Activated naive CD8-positive, alpha-beta T cell treated with anti-CD3 and anti-CD28 coated beads, Interleukin-2, amount 50 U/mL, for 16 hours (primary cell): ENCODE measurements at regions not wholly inside any gene's neighbourhood (a gene's known extent, or its start where the extent isn't known, plus 50 kb on each side); places are given as distances from the start of the nearest gene placed in this dataset.
"Not testable (repeated sequence)": the region's sequence is repeated elsewhere in the genome, so short reads cannot be mapped to it uniquely, and the experiment has no call there.

ENCODE experiments used
- DNase-seq: peaks from one replicate; pipeline ENCODE4 v3.0.0-alpha.2; 2020; ENCODE audit warnings: low read depth, low spot score

DNA sequence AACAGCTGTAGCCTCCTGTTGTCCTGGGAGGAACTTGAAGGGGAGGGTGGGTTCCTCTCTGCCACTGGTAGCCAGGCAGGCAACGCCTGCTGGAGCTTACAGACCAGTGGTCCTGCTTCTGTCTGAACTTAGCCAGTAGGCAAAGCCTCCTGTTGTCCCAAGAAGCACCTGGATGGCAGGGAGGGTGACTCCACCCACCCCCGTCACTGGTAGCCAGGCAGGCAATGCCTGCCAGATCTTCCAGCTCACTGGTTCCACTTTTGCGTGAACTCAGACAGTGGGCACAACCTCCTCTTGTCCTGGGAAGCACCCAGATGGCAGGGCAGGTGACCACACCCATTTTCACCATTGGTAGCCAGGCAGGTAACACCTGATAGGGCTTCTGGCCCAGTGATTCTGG is 203.5 kb upstream of the DIPK2B start:
- DNase-seq, result no peak

DNA sequence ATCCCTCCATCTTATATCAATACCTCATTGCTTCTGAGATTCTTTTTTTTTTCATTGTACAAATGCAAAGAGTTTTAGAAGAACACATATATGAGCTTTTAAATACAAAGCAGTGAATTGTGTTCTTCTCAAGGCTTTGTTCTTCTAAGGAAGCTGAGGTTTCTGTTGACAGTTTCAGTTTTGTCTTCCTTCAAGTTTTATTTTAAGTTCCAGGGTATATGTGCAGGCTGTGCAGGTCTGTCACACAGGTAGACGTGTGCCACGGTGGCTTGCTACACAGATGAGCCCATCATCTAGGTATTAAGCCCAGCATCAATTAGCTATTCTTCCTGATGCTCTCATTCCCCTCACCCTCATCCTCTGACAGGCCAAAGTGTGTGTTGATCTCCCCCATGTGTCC is 201.2 kb upstream of the DIPK2B start:
- DNase-seq, result no peak

DNA sequence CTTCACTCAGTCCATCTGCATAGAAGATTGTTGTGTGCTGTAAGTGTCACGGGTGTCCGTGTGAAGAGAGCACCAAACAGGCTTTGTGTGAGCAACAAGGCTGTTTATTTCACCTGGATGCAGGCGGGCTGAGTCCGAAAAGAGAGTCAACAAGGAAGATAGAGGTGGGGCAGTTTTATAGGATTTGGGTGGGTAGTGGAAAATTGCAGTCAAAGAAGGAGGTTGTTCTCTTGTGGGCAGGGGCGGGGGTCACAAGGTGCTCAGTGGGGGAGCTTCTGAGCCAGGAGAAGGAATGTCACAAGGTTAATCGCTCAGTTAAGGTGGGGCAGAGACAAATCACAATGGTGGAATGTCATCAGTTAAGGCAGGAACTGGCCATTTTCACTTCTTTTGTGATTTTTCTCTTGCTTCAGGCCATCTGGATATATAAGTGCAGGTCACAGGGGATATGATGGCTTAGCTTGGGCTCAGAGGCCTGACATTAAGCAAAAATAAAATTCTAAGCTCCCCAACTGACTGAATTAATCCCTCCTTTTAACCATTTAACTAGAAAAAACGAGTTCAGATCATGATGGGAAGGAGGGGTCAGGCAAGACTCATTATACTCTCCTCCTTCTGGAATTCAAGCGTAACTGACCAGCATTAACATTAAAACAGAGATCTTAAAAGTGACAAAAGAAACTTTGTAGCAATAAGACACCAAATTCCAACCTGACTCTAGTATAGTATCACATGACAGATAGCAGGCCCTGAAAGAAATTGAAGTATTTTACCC is 200.5 kb upstream of the DIPK2B start:
- DNase-seq, result not testable (repeated sequence)

DNA sequence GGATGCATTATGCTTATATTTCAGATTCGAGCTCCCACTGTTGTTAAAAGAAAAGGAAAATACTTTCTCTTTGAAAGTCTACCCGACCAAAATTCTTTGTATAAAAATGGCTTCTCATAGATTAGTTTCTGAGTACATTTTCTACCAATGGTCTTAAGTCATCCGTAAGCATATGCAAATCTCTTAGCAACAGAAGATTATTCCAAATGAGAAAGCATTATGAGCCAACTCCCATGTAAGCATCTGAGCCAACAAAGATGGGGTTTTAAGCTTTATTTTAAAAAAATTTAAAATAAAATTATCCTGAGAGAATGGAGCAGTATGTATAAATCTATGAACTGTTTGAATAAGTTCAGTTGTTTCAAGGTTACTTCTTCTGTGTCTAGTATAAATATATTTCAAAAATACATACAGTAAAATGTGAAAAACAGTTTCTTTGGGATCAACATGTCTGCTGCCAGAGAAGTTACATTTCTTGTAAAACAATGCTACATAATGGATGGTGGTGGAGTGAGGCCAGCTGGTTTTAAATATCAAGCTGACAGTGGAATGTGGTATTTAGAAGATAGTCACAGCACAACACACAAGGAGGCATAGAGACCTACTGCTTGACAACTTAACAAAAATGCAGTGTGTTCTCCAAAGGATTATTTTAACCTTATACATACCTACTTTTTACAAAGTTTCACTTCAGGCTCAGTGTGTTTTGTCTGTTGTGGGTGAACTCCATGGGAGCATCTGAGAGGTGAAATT is 199.5 kb upstream of the DIPK2B start:
- DNase-seq, result no peak

DNA sequence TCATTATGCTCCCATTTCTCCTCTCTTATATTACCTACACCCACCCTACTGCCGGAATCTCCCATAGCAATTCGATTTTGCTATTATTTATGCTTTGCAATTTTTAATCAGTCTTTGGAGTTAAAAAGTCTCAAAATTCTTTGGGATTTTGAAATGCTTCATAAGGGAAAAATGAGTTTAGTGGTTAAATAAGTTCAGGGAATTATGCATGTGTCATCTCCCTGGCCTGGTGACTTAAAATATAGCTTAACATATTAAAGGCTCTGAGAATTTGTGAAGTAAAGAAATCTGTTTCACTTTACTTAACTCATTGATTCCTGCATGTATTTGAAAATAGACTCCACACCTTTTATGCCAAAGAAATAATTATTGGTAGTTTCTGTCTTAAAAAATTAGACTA is 185.1 kb upstream of the DIPK2B start:
- no peak for DNase-seq

DNA sequence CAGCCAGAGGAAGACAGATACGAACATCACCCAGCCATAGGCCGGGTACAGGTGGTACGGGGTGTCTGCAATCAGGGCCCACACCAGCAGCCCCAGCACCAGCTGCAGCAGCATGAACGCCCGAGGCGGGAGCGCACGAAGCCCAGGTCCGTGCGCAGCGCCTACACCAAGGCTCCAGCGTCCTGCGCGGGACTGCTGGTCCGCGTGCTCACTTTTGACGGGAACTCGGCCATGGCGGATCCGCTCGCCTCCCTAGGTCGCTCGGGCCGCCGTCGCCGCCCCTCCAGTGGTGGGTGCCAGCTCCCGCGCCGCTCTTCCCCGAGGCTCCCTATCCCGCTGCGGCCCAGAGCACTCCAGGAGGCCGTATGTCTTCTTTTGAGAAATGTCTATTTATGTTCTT is 181.2 kb upstream of the DIPK2B start:
- DNase-seq, result no peak

DNA sequence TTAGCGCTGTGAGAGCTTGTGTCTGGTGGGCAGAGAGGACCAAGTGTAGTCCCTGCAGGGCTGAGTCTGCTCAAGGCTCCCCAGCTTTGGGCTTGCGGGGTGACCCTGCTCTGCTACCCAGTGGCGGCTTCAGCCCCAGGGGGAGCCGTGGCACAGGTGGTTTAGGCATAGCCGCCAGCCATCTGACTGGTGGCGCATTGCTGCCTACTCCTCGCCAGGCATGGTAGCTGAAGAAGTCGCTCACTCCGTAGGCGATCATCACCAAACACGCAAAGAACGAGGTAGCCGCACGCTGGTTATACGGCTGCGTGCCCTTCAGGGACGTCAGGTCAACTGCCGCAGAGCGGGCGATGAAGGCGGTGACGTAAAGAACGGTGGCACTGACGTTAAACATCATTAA is 180.7 kb upstream of the DIPK2B start:
- DNase-seq, result no peak

DNA sequence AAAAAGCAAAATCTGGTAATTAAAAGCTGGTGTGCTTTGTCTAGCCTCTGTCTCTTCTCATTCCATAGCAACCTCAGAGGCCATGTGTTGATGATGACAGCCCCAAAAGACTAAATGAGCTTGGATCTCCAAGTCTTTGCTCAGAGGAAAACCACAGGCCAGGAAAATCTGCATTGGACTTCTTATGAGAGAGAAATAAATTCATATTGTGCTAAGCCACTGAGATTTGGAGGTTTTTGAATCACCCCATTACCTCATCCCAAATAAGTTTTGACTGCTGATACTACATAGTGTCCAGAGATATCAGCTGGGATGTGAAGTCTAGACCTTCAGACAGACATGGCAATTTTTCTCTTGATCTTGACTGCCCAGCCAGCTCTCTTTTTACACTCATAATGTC is 178.6 kb upstream of the DIPK2B start:
- no peak for DNase-seq

DNA sequence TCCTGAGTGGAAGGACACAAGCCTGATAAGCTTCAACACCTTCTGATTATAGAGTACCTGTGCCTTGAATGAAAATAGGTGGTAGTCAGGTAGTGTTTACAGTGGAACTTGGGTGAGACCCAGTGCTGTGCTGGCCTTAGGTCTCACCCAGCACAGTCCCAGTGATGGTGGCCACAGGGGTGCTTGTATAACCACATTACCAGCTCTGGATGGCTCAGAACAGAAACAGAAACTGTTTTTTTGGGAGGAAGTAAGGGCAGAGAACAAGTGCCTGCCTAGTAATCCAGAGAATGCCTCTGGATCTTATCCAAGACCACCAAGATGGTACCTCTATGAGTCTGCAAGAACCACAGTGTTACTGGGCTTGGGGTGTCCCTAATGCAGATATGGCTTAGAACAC is 171.5 kb upstream of the DIPK2B start:
- no peak for DNase-seq

DNA sequence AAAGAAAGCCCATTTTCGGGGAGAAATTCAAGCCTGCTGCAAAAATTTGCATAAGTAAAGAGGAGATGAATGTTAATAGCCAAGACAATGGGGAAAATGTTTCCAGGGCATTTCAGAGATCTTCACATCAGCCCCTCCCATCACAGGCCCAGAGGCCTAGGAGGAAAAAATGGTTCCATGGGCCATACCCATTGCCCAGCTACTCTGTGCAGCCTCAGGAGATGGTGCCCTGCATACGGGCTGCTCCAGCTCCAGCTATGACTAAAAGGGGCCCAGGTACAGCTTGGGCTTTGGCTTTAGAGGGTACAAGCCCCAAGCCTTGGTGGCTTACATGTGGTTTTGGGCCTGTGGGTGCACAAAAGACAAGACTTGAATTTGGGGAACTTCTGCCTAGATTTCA is 168.0 kb upstream of the DIPK2B start:
- no peak for DNase-seq

DNA sequence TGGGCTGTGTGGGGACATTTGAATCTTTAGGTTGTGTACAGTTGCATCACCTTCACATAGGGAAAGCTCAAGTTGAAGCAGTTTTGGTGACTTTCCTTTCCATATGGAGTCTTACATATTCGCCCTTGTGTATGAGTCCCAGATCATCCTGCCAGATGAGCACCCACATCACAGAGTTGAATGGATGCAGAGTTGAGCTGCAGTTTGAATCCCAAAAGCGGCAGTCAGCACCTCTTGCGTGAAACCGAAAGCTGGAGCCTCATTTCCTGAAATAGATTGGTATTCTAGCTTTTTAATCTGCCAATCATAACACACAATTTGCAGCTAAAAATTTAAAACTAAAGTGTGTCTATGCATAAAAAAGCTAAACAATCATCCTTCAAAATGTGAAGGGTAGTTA is 162.9 kb upstream of the DIPK2B start:
- DNase-seq, result no peak

DNA sequence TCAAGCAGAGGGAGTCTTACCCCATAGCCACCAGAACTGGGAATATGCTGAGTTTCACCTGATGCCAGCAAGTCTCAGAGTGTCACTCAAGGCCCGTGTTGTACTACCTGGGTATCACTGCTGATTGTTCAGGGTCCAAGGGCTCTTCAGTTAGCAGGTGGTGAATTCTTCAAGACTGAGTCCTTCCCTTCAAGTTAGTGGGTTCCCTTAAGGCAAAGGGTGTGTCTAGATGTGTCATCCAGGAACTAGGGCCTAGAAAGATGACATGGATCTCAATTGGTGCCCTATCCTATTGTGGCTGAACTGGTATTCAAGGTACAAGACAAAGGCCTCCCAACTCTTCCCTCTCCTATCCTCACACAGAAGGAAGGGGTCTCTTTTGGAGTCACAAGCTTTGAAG is 159.9 kb upstream of the DIPK2B start:
- DNase-seq, result no peak

DNA sequence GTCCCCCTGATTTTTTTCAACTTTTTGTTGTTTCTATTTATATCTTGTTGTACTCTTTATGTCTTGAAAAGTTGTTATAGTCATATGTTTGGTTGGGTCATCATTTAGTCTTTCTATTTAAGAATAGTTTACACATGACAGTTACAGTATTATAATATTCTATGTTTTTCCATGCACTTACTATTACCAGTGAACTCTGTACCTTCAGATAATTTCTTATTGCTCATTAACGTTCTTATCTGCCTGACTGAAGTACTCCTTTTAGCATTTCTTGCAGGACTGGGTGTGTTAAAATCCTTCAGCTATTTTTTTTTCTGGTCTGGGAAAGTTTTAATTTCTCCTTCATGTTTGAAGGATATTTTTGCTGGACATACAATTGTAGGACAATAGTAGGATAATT is 157.7 kb upstream of the DIPK2B start:
- no peak for DNase-seq

DNA sequence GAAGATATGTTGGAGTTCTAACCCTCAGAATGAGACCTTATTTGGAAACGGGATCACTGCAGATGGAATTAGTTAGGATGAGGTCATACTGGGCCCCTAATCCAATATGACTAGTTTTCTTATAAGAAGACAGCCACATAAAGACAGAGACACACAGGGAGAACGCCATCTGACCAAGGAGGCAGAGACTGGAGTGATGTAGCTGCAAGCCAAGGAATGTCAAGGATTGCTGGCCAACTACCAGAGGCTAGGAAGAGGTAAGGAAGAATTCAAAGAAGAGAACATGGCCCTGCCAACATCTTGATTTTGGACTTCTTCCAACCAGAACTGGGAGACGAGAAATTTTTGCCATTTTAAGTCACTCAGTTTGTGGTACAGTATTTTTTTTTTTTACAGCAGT is 152.8 kb upstream of the DIPK2B start:
- no peak for DNase-seq

DNA sequence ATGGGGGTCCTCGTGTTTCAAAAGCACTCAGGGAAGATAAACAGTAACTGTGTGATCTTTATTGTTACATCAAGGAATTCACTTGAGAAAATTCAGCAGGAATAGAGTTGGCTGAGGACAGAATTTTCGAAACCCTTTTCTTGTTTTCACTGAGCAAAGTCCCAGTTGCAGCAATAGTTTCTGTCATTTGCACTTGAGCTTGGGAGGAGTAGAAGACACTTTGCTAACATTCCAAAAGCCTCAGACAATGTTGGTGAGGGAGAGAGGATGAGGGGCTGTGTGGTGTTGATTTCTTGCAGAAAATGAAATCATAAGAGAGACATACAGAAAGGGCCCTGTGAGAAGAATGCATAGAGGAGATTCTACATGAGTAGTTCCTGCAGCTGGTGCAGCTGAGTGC is 151.9 kb upstream of the DIPK2B start:
- DNase-seq, result no peak

DNA sequence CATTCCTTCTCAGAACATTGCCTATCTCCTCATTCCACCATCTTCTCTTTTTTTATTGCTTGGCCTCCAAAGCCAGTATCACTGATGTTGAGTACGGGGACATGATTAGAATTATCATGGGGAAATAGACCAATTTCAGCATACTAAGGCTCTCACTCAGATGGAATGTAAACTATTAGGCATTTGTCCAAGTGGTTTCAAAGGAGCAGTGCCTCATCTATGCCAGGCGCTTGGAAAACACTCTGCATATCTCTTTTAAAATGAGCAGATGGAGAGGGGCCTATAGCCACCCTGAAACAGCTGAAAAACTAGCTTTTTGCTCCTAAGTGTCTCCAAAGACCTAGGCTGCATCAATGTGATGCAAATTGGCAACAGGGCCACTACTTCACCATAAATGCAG is 150.8 kb upstream of the DIPK2B start:
- DNase-seq, result no peak

DNA sequence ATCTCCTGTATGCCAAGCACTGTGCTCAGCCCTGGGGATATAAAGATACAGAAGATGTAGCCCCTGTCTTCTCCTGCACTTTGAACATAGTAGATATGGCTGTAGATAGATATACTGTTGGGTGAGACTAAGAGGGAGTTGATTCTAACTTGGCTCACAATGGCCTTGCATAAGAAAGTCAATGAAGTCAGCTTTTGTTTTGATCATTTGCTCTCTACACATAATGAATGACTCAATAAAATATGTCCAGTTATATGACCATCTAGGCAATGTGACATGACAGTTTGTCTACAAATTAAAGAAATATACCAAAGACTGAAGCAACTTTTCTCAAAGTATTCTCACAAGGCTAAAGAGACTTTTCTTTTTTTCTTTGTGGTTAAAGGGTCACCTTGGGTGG is 147.6 kb upstream of the DIPK2B start:
- DNase-seq, result no peak

DNA sequence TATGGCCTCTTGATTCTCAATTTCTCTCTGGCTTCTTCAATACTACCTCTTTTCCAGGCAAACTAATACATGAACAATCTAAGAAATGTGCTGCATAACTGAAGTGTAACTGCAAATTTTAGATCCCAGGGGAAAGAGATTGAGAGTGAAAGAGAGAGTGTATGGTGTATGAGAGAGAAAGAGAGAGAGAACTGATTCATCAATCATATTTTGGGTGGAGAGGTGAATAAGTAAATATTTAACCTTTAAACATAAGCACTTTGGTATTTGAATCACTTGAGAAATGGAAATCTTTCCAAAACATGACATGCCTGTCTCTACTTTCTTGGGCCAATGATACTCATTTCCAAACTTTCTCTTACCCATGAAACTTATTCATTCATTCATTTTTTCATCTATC is 147.2 kb upstream of the DIPK2B start:
- no peak for DNase-seq

DNA sequence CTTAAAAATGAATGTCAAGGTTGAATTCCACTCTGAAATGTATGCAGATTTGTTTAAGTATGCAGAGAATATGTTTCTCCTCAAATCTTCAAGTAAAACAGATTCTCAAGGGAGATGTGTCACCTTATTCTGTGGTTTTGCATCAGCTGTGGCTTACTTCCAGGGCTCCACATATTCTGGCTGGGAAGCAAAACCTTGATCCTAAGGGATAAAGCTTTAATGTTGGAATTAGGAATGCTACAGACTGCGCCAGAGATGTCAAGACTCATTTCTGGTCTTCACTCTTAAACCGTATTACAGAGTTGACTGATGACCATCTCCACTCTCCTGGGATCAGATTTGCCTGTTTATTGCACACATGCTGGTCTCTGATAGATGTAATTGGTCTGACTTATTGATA is 143.9 kb upstream of the DIPK2B start:
- no peak for DNase-seq

DNA sequence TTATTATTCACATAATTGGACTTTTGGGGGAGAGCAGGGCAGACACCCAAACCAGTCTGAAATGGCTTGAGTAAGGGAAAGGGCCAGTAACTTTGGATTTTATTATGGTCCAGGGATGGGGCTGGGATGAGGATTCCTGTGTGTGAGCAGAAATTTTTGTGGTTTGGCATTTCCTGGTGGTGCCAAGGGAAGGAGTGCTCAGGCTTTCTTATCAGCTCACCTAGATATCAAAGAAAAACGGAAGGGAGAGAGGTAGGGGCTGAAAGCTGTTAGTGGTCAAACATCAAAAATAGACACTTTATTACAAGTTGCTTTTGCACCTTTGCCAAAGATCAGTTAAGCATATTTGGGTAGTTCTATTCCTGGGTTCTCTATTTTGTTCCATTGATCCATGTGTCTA is 128.5 kb upstream of the DIPK2B start:
- DNase-seq, result no peak

DNA sequence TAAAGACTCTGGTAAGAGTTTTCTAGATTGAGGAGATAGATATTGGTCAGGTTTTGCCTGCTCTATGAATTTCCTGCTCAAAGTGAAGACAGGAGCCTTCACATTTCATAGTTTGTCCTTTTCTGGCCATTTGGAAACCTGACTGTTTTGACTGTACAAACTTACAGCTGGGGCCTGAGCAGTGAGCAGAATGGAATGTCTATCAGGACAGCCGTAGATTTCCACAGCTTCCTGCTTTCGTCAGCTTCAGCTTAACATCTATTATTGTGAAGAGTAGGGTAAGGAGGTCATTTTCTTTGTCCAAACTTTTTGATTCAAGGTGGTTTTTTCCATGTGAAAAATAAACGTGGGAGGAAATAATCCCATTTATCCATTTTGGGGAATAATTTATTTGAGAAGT is 124.3 kb upstream of the DIPK2B start:
- no peak for DNase-seq

DNA sequence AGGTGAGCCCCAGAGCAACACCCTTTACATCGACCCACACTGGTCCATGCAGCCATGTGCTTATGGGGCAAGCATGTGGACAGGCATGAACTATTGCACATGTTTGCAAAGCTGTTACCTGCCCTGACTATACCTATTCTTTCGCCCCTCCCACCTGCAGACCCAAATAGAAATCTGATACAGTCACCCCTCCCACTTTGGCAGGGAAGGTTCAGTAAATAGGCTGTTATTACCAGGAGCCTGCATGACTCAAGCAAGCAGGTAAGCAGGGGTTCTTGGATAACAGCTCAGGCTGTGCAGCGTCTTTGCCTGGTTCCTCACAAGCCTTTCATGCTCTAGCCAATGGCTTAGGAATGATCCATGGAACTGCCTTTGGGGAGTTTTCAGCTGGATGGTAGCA is 122.7 kb upstream of the DIPK2B start:
- DNase-seq, result no peak

DNA sequence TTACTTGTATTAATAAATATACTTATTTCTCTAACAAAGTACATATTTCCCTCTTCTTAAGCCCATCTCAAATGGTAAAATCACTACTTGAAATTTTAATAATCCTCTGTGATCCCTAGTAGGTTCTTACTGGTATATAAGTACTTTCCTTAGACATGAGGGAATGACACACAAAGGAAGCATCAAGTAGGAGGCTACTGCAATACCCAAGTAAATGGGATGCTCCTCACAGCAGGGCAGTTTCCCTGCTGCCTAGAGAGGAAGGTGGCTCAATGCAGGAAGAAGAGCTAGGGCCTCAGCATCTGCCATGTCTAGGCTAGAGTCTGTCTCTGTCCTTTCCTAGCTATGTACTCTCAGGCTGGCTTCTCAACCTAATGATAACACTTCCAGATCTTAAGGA is 122.1 kb upstream of the DIPK2B start:
- no peak for DNase-seq

DNA sequence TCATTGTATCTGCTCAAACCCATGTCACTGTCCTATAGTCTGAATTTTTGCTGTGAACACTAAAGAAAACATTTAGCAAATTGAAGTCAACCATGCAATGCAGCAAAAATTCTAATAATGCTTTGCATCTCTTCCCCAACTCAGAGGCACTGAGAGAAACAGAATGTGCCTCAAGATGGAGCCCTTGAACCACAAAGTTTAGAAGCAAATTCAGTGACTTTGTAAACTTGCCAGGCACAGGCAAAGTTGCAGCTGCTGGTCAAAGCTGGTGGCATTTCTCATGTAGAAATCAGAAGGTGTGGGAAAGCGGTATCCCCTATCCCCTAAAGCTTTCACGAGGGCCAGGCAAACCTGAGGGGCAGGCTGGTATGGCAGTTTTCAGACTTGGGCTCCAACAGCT is 121.7 kb upstream of the DIPK2B start:
- DNase-seq, result no peak
